ENCODE measurements at regions not wholly inside any gene's neighbourhood (a gene's known extent, or its start where the extent isn't known, plus 50 kb on each side); places are given as distances from the start of the nearest gene placed in this dataset.

GRCh38 chr21:16388291-16388690 lies 658.5 kb downstream of the USP25 start:
- TF ChIP-seq CTCF (IDR thresholded peaks at IDR 0.05; ENCODE audit: low read depth, low read length, missing control alignments): no peak
- H3K4me3 ChIP-seq (ENCODE audit: low read depth, low read length): no peak overlapping the region
- DNase-seq (ENCODE audit: low read depth): no peak
- in situ Hi-C loops (cut with HindIII; ENCODE audit: low sequenced_read_pairs): no loop called here

- no peak for TF ChIP-seq CTCF (IDR thresholded peaks at IDR 0.05; ENCODE audit: low read depth, low read length, missing control alignments)
- DNase-seq (ENCODE audit: low read depth): no peak
- H3K4me3 ChIP-seq (ENCODE audit: low read depth, low read length): no peak overlapping the region
- in situ Hi-C loops (cut with HindIII; ENCODE audit: low sequenced_read_pairs): no loop called here
Observed at GRCh38 chr21:16388911-16389560, 659.3 kb downstream of the USP25 start.

GRCh38 chr21:16389643-16390042 lies 659.9 kb downstream of the USP25 start:
- TF ChIP-seq CTCF (IDR thresholded peaks at IDR 0.05; ENCODE audit: low read depth, low read length, missing control alignments): no peak
- no peak overlapping the region for H3K4me3 ChIP-seq (ENCODE audit: low read depth, low read length)
- no peak for DNase-seq (ENCODE audit: low read depth)
- in situ Hi-C loops (cut with HindIII; ENCODE audit: low sequenced_read_pairs): no loop called here

- no peak for TF ChIP-seq CTCF (IDR thresholded peaks at IDR 0.05; ENCODE audit: low read depth, low read length, missing control alignments)
- H3K4me3 ChIP-seq (ENCODE audit: low read depth, low read length): no peak overlapping the region
- DNase-seq (ENCODE audit: low read depth): no peak
- in situ Hi-C loops (cut with HindIII; ENCODE audit: low sequenced_read_pairs): no loop called here
Observed at GRCh38 chr21:16395285-16395684, 665.5 kb downstream of the USP25 start.

- H3K4me3 ChIP-seq (ENCODE audit: low read depth, low read length): no peak overlapping the region
- no peak for DNase-seq (ENCODE audit: low read depth)
- in situ Hi-C loops (cut with HindIII; ENCODE audit: low sequenced_read_pairs): no loop called here
- TF ChIP-seq CTCF (IDR thresholded peaks at IDR 0.05; ENCODE audit: low read depth, low read length, missing control alignments): no peak
Observed at GRCh38 chr21:16402752-16403151, 673.0 kb downstream of the USP25 start.

GRCh38 chr21:16404776-16405175 lies 675.0 kb downstream of the USP25 start:
- no peak overlapping the region for H3K4me3 ChIP-seq (ENCODE audit: low read depth, low read length)
- no peak for TF ChIP-seq CTCF (IDR thresholded peaks at IDR 0.05; ENCODE audit: low read depth, low read length, missing control alignments)
- DNase-seq (ENCODE audit: low read depth): no peak
- in situ Hi-C loops (cut with HindIII; ENCODE audit: low sequenced_read_pairs): no loop called here

Data from astrocyte of the cerebellum (primary cell).